ENCODE measurements at regions not wholly inside any gene's neighbourhood (a gene's known extent, or its start where the extent isn't known, plus 50 kb on each side); places are given as distances from the start of the nearest gene placed in this dataset.

DNA sequence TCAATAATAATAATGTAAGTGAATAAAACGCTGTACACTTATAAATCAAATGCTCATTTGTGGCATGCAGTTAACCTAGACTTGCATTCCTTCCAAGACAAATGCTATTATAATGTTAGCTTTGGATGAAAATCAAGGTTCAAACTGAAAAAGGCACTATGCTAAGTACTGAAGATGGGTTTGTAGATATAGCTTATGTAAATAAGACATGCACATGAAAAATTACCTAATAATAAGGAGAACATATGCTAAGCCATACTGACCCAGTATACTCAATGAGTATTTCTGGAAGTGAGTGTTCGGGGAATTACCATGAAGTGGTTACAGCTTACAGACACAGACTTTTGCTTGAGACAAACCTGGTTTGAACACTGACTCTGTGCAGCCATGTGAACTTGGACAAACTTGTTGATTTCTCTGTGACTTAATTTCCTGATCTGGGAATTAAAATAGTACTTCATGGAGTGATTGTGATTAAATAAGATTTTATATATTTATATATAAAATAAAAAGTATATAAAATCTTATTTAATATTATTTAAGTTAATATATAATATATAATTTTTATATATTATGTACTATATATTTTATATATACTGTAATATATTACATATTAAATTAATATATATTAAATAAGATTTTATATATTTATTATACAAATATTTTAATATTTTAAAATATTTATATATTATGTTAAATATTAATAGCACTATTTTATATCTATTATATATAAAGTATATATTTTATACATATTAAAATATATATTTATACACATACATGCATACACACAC, 159.2 kb downstream of the ZPLD1 start:
- TF ChIP-seq, protein P1, sequence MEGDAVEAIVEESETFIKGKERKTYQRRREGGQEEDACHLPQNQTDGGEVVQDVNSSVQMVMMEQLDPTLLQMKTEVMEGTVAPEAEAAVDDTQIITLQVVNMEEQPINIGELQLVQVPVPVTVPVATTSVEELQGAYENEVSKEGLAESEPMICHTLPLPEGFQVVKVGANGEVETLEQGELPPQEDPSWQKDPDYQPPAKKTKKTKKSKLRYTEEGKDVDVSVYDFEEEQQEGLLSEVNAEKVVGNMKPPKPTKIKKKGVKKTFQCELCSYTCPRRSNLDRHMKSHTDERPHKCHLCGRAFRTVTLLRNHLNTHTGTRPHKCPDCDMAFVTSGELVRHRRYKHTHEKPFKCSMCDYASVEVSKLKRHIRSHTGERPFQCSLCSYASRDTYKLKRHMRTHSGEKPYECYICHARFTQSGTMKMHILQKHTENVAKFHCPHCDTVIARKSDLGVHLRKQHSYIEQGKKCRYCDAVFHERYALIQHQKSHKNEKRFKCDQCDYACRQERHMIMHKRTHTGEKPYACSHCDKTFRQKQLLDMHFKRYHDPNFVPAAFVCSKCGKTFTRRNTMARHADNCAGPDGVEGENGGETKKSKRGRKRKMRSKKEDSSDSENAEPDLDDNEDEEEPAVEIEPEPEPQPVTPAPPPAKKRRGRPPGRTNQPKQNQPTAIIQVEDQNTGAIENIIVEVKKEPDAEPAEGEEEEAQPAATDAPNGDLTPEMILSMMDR (IDR thresholded peaks at IDR 0.05) = no peak
- no peak for TF ChIP-seq ZFX (IDR thresholded peaks at IDR 0.05; ENCODE audit: borderline replicate concordance)

Measured in 22Rv1 (cell line).